HFFc6 (cell line): ENCODE measurements at regions not wholly inside any gene's neighbourhood (a gene's known extent, or its start where the extent isn't known, plus 50 kb on each side); places are given as distances from the start of the nearest gene placed in this dataset.

Source experiments
- DNase-seq: peaks from one replicate; pipeline ENCODE4 v3.0.0-alpha.2; 2018
- H3K27ac Mint-ChIP-seq: 2 replicates; pipeline ENCODE4 v1.8.0; 2020; ENCODE audit warnings: mild to moderate bottlenecking, mixed read lengths
- H3K27me3 Mint-ChIP-seq: 2 replicates; pipeline ENCODE4 v1.8.0; 2021; ENCODE audit warnings: mild to moderate bottlenecking, moderate library complexity, mixed read lengths; ENCODE audit not compliant: insufficient read depth
- H3K36me3 Mint-ChIP-seq: 2 replicates; pipeline ENCODE4 v1.8.0; 2021; ENCODE audit warnings: low read depth, mixed read lengths
- H3K4me1 Mint-ChIP-seq: 2 replicates; pipeline ENCODE4 v1.8.0; 2020; ENCODE audit warnings: low read depth, mixed read lengths
- H3K4me3 Mint-ChIP-seq: 2 replicates; pipeline ENCODE4 v1.8.0; 2020; ENCODE audit warnings: mild to moderate bottlenecking, moderate library complexity, mixed read lengths
- H3K9me3 Mint-ChIP-seq: 2 replicates; pipeline ENCODE4 v1.8.0; 2020; ENCODE audit warnings: mild to moderate bottlenecking, mixed read lengths
- TF ChIP-seq, protein P1 (sequence below): fragments of 200-600 bp; sonication (generic); IDR thresholded peaks from 2 replicates; pipeline ENCODE4 v1.5.0; 2021; ENCODE audit warnings: antibody characterized with exemption, mild to moderate bottlenecking

DNA sequence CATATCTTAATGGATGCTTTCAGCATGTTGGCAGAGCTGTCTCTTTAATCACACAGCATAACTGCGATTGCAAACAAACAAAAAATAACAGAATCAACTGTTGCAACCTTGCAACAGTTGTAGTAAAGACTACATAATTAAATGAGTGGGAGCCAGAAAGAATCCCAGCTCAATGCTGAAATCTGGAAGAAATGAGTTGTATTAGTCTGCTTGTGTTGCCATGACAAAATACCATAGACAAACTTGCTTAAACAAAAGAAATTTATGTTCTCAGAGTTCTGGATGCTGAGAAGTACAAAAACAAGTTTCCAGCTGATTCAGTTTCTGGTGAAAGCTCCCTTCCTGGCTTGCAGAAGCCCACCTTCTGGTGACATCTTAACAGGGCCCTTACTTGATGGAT, 260.9 kb upstream of the TUSC1 start:
- TF ChIP-seq, protein P1, sequence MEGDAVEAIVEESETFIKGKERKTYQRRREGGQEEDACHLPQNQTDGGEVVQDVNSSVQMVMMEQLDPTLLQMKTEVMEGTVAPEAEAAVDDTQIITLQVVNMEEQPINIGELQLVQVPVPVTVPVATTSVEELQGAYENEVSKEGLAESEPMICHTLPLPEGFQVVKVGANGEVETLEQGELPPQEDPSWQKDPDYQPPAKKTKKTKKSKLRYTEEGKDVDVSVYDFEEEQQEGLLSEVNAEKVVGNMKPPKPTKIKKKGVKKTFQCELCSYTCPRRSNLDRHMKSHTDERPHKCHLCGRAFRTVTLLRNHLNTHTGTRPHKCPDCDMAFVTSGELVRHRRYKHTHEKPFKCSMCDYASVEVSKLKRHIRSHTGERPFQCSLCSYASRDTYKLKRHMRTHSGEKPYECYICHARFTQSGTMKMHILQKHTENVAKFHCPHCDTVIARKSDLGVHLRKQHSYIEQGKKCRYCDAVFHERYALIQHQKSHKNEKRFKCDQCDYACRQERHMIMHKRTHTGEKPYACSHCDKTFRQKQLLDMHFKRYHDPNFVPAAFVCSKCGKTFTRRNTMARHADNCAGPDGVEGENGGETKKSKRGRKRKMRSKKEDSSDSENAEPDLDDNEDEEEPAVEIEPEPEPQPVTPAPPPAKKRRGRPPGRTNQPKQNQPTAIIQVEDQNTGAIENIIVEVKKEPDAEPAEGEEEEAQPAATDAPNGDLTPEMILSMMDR: no peak
- no peak for DNase-seq
- Mint-ChIP-seq H3K27ac (no peak overlapping the region), H3K27me3 (no peaks in the 10 kb centered on the region; the same call in 1 of the 2 replicates), H3K4me1 (peaks cover 9% of the 10 kb centered on the region; the same call in 1 of the 2 replicates), H3K9me3 (peaks cover 10% of the 10 kb centered on the region), H3K36me3 (no peaks in the 10 kb centered on the region), H3K4me3 (no peak overlapping the region)

- Mint-ChIP-seq H3K36me3 (no peaks in the 10 kb centered on the region; the same call in 1 of the 2 replicates), H3K27me3 (no peaks in the 10 kb centered on the region; the same call in 1 of the 2 replicates), H3K4me3 (no peak overlapping the region; the same call in 1 of the 2 replicates), H3K27ac (no peak overlapping the region; the same call in 1 of the 2 replicates), H3K9me3 (peaks cover 14% of the 10 kb centered on the region), H3K4me1 (peaks cover 9% of the 10 kb centered on the region; the same call in 1 of the 2 replicates)
- TF ChIP-seq, protein P1: no peak
- no peak for DNase-seq
Measured at GRCh38 chr9:25936031-25936430, 257.8 kb upstream of the TUSC1 start.

DNA sequence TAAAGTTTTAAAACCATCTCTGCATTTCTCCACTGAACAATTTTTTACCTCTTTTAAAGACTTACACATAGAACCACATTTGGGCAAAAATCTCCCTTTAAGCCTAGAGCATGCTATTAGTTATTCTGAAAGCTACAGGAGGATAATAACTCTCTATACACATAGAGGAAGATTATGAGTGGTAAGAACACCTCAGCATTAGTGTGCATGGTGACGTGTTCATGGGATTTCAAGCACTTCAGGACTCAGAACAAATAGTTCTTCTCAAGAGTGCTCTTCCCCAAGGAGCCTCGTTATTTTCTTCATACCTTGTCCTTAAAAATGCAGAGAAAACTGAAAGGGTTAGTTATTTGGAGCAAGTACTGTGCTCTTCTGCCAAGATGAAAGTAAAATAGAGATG, 256.9 kb upstream of the TUSC1 start:
- H3K27me3 Mint-ChIP-seq: no peaks in the 10 kb centered on the region; the same call in 1 of the 2 replicates
- no peak overlapping the region for H3K27ac Mint-ChIP-seq
- no peak overlapping the region for H3K4me3 Mint-ChIP-seq
- TF ChIP-seq, protein P1: no peak
- no peak for DNase-seq
- H3K9me3 Mint-ChIP-seq: peaks cover 14% of the 10 kb centered on the region
- no peaks in the 10 kb centered on the region; the same call in 1 of the 2 replicates for H3K36me3 Mint-ChIP-seq
- peaks cover 9% of the 10 kb centered on the region; the same call in 1 of the 2 replicates for H3K4me1 Mint-ChIP-seq

DNA sequence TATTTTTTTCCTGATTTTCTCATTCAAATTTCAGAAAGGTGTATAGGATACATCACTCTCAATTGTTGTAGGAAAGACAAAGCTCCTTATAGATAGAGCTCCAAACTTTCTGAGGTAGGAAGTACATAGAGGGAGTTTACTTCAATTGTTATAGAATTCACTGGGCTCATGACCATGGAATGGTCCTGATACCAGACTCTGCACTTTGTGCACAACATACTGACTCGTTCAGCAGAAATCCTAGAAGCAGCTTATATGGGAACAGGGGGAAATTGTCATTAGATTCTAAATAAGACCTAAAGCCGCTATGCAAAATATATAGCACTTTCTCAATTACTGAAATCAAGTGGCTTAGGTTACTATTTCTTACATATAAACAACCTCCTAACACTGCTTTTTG, 240.5 kb upstream of the TUSC1 start:
- Mint-ChIP-seq H3K4me1 (peaks cover 12% of the 10 kb centered on the region; the same call in 1 of the 2 replicates), H3K27ac (no peak overlapping the region), H3K4me3 (no peak overlapping the region), H3K9me3 (peaks cover 17% of the 10 kb centered on the region; the same call in 1 of the 2 replicates), H3K36me3 (no peaks in the 10 kb centered on the region), H3K27me3 (peaks cover 1% of the 10 kb centered on the region; the same call in 1 of the 2 replicates)
- TF ChIP-seq, protein P1: no peak
- no peak for DNase-seq

DNA sequence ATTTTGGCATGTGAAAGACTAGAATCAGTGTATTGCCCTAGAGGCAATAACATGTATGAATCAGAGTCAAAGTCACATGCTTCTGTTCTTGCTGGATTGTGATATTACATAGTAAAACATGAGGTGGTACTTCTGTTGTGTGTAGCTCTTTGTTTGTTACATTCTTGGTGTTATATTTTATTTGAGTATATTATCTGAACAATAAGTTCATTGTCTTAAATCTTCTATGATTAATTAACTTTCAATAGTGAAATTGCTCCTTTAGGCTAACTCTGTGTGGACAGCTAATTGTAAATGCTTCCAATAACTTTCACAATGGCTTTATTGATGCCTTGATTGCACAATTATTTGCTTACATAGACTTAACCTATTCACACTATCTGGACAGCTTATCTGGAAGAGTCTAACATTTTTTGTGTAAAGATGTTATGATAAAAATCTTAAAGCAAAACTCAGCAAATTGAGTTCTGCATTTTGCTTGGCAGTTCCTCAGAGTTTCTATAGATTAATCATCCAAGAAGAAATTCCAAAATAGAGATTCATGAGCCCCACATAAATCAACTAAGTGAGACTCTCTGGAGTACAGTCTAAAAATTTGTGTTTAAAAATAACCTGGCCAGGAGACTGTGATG, 239.6 kb upstream of the TUSC1 start:
- Mint-ChIP-seq H3K36me3 (no peaks in the 10 kb centered on the region), H3K27me3 (peaks cover 1% of the 10 kb centered on the region; the same call in 1 of the 2 replicates), H3K9me3 (peaks cover 8% of the 10 kb centered on the region; the same call in 1 of the 2 replicates), H3K4me3 (no peak overlapping the region), H3K27ac (no peak overlapping the region), H3K4me1 (peaks cover 12% of the 10 kb centered on the region; the same call in 1 of the 2 replicates)
- DNase-seq: no peak
- TF ChIP-seq, protein P1: no peak
